Cardiac muscle cell (in vitro differentiated cells and primary cell): ENCODE measurements at regions not wholly inside any gene's neighbourhood (a gene's known extent, or its start where the extent isn't known, plus 50 kb on each side); places are given as distances from the start of the nearest gene placed in this dataset.

Experiments used
- DNase-seq, 2 donors: peaks; one replicate each; pipeline versions ENCODE4 v3.0.0 to v3.0.0-alpha.2; 2010 to 2017; ENCODE audit warnings: low read depth in 1 of 2, low spot score in 1 of 2
- H3K27ac ChIP-seq: fragments of 200-600 bp; sonication (generic); 2 replicates; pipeline ENCODE4 v1.5.1; 2016
- H3K27me3 ChIP-seq: fragments of 200-600 bp; sonication (generic); 2 replicates; pipeline ENCODE4 v1.6.0; 2016; ENCODE audit warnings: control low read depth
- H3K36me3 ChIP-seq: fragments of 200-600 bp; sonication (generic); 2 replicates; pipeline ENCODE4 v1.5.1; 2016; ENCODE audit warnings: control low read depth
- H3K4me1 ChIP-seq: fragments of 200-600 bp; sonication (generic); 2 replicates; pipeline ENCODE4 v1.8.1; 2017; ENCODE audit warnings: low read depth, mild to moderate bottlenecking, mixed run types
- H3K4me3 ChIP-seq: fragments of 200-600 bp; sonication (generic); 2 replicates; pipeline ENCODE4 v1.5.1; 2016; ENCODE audit warnings: mild to moderate bottlenecking
- H3K9me3 ChIP-seq: fragments of 200-600 bp; sonication (generic); 2 replicates; pipeline ENCODE4 v1.5.1; 2017; ENCODE audit warnings: low read depth, mild to moderate bottlenecking, control low read depth
- CTCF ChIP-seq: IDR thresholded peaks from 2 replicates; pipeline ENCODE4 v1.5.1; 2012; ENCODE audit warnings: low read depth, mild to moderate bottlenecking, low read length

GRCh38 chr2:183608747-183609146 lies 484.5 kb downstream of the NUP35 start:
- no peak for DNase-seq
- Histone ChIP-seq H3K27ac (no peak overlapping the region), H3K9me3 (no peaks in the 10 kb centered on the region), H3K4me1 (no peaks in the 10 kb centered on the region), H3K4me3 (no peak overlapping the region), H3K36me3 (no peaks in the 10 kb centered on the region), H3K27me3 (peaks cover 9% of the 10 kb centered on the region)
- no peak for TF ChIP-seq CTCF

GRCh38 chr2:183610724-183611123 lies 486.5 kb downstream of the NUP35 start:
- H3K27ac ChIP-seq: no peak overlapping the region
- H3K4me1 ChIP-seq: peaks cover 10% of the 10 kb centered on the region
- no peak for DNase-seq
- no peak overlapping the region for H3K4me3 ChIP-seq
- H3K27me3 ChIP-seq: no peaks in the 10 kb centered on the region
- no peaks in the 10 kb centered on the region for H3K9me3 ChIP-seq
- no peaks in the 10 kb centered on the region for H3K36me3 ChIP-seq
- TF ChIP-seq CTCF: no peak

- Histone ChIP-seq H3K4me1 (peaks cover 10% of the 10 kb centered on the region), H3K4me3 (no peak overlapping the region), H3K27me3 (no peaks in the 10 kb centered on the region), H3K36me3 (no peaks in the 10 kb centered on the region), H3K27ac (no peak overlapping the region), H3K9me3 (no peaks in the 10 kb centered on the region)
- no peak for TF ChIP-seq CTCF
- DNase-seq: peak in 1 of 2 donors; percentile 23
These were observed 490.7 kb downstream of the NUP35 start for GRCh38 chr2:183614799-183615435.

- Histone ChIP-seq H3K4me3 (no peak overlapping the region), H3K27ac (no peak overlapping the region), H3K4me1 (no peaks in the 10 kb centered on the region), H3K9me3 (no peaks in the 10 kb centered on the region), H3K36me3 (no peaks in the 10 kb centered on the region), H3K27me3 (no peaks in the 10 kb centered on the region)
- DNase-seq: no peak
- TF ChIP-seq CTCF: no peak
These were observed 499.0 kb downstream of the NUP35 start for GRCh38 chr2:183623227-183623626.

GRCh38 chr2:183630964-183631363 lies 506.7 kb downstream of the NUP35 start:
- Histone ChIP-seq H3K9me3 (no peaks in the 10 kb centered on the region), H3K36me3 (no peaks in the 10 kb centered on the region), H3K4me1 (no peaks in the 10 kb centered on the region), H3K27ac (no peak overlapping the region), H3K4me3 (no peak overlapping the region), H3K27me3 (no peaks in the 10 kb centered on the region)
- no peak for DNase-seq
- no peak for TF ChIP-seq CTCF

GRCh38 chr2:183656121-183656520 lies 531.9 kb downstream of the NUP35 start:
- no peak for TF ChIP-seq CTCF
- H3K9me3 ChIP-seq: no peaks in the 10 kb centered on the region

More at GRCh38 chr2:183656121-183656520, 531.9 kb downstream of the NUP35 start:
- H3K4me3 ChIP-seq: no peak overlapping the region
- no peak for DNase-seq
- no peaks in the 10 kb centered on the region for H3K4me1 ChIP-seq
- H3K27ac ChIP-seq: no peak overlapping the region
- H3K36me3 ChIP-seq: no peaks in the 10 kb centered on the region
- no peaks in the 10 kb centered on the region for H3K27me3 ChIP-seq
